CD4-positive, alpha-beta T cell treated with Interleukin-21 for 1 hour (primary cell): ENCODE measurements at regions not wholly inside any gene's neighbourhood (a gene's known extent, or its start where the extent isn't known, plus 50 kb on each side); places are given as distances from the start of the nearest gene placed in this dataset.
A peak's percentile ranks its signal among the peaks of the same experiment; 100 is the strongest.

ENCODE experiments used
- DNase-seq: peaks from one replicate; pipeline ENCODE4 v3.0.0-alpha.2; 2020

DNA sequence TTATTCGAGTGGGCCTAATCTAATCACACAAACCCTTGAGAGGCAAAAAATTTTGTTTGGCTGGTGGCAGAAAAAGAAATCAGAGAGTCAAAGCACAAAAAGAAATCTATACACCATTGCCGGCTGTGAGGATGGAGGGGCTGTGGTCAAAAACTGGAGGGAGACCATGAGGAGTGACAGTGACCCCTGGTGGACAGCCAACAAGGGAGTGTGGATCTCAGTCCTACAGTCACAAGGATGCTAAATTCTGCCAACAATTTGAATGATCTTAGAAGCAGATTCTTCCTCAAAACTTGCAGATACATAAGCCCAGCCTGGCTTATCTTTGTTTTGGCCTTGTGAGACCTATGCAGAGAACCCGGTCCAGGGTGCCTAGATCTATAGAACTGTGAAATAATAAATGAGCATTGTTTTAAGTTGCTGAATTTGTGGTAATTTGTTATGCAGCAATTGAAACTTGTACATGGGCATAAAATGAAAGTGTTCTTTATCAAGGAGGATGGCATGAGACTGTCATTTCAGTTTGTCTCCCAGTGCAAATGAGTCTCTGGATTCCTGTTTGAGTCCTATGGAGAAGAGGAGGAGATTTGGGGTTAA is 103.0 kb upstream of the ARHGEF26 start:
- peak; percentile 26 for DNase-seq

DNA sequence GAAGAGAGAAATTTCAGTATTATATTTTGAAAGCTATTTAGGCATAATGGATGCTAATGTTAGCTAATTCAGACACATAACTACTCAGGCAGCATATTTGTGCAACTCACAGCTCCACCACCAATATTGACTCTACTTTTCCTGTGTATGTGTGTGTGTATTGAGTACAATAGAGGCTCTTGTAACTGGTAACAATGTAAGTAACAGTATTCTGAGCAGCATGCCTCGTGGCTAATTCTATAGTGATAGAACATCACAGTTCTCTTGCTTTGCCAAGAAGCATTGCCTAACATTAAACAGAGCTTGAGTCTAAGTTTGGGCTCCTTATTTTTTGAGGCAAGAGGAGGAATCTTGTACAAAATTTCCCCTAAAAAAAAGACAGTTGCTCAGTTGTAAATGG is 98.6 kb upstream of the ARHGEF26 start:
- DNase-seq: no peak

DNA sequence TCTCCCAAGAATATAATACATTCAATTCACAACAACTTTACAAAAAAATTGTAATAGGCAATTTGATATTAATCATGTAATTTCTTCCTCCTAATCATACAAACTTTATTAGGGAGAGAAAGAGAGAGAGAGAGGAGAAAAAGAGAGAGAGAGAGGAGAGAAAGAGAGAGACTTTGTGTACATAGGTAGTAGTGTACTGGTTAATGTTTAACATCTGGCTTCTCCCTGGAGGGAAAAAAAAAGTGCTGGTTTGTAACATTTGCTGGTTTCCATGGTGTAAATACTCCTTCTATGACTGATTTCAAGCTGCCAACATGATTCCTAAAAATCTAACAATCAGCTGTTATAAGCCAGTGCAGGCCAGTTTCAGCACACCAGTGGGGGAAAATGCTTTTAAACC is 98.0 kb upstream of the ARHGEF26 start:
- no peak for DNase-seq

- DNase-seq: no peak
Observed at GRCh38 chr3:154025007-154025406, 96.2 kb upstream of the ARHGEF26 start.

GRCh38 chr3:154029926-154030325 is 91.3 kb upstream of the ARHGEF26 start:
- DNase-seq: no peak

- DNase-seq: no peak
Observed at GRCh38 chr3:154034797-154035330, 86.3 kb upstream of the ARHGEF26 start.

- no peak for DNase-seq
Observed at GRCh38 chr3:154040283-154040682, 80.9 kb upstream of the ARHGEF26 start.

DNA sequence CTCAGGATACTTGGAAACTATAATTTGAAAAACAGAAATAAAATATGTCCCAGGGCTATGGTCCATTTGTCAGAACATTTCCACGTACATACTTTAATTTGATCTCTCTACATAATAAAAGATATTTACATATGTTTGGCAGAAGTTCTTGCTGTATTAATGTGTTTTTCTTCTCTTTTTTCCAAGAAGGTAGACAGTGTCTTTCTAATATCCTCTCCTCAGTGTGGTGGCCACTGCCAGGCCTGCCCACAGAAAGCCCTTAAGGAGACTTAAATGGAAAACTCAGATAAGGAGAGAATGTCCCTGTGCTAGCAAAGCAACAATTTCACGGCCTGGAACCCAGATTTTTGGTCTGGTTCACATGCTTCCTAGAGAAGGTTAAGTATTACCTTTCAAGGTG is 76.5 kb upstream of the ARHGEF26 start:
- no peak for DNase-seq

DNA sequence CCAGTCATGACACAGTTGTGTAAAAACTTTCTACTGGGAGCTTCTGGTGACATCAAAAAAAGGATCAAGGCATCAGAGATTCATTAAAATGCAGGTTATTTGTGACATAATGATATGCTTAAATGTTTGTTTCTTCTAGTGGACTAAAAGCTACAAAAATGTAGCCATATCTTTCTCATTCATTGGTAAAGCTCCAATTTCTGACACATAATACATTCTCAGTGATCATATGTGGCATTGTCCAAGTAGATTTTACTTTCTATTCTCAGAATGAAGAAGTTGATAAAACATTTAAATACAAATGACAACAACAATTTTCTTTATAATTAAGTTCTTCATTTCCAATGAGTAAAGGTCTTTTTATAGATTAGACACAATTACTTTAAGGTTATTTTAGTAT is 71.0 kb upstream of the ARHGEF26 start:
- DNase-seq: no peak

GRCh38 chr3:154050766-154051165 is 70.4 kb upstream of the ARHGEF26 start:
- no peak for DNase-seq

DNA sequence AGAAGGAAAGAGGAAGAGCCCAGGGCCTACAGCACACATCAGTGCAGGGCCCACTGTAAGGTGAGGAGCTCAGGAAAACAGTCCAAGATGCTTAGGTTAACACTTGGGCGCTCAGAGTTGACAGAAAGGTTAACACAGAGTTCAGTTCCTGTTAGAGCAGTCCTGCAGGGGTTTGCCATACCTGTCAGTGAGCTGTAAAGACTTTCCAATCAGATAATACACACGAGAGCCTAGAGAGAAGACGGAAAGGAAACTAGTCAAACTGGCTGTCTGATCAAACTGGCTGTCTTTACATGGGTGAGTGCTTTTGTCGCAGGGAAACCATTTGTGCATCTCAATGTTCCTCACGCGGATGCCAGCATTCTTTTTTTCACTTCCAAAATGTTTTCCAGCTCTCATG is 61.4 kb upstream of the ARHGEF26 start:
- DNase-seq: no peak

- DNase-seq: no peak
Observed at GRCh38 chr3:154060238-154061000, 60.8 kb upstream of the ARHGEF26 start.

GRCh38 chr3:154061001-154061370 is 60.2 kb upstream of the ARHGEF26 start:
- no peak for DNase-seq

- no peak for DNase-seq
Observed at GRCh38 chr3:154062513-154062912, 58.7 kb upstream of the ARHGEF26 start.

DNA sequence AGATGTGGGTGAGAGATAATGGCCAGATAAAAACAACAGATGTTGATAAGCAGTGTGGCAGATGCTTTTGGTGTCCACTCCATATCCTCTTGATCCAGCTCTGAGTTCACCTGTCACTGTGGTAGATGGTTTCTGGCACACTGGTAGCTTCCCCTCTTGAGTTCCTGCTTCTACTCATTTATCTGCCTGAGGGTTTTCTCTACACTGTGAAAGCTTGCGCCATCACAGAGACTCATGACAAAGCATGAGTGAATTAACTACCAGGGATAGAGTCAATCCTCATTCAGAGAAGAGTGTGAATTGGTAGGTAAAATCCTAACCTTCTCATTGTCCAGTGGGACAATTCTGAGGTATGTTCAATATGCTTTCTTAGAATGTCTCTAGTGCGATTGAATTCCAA is 50.0 kb upstream of the ARHGEF26 start:
- no peak for DNase-seq
